GM12872 (cell line): ENCODE measurements at regions not wholly inside any gene's neighbourhood (a gene's known extent, or its start where the extent isn't known, plus 50 kb on each side); places are given as distances from the start of the nearest gene placed in this dataset.

ENCODE experiments used
- CTCF ChIP-seq: IDR thresholded peaks from 3 replicates; pipeline ENCODE4 v1.5.1; 2011; ENCODE audit warnings: low read depth, mild to moderate bottlenecking, low read length, moderate library complexity; ENCODE audit not compliant: insufficient read depth

GRCh38 chr6:99219788-99220187 lies 129.7 kb downstream of the FAXC start:
- peak; percentile 44; the same call in 1 of the 3 replicates for TF ChIP-seq CTCF

DNA sequence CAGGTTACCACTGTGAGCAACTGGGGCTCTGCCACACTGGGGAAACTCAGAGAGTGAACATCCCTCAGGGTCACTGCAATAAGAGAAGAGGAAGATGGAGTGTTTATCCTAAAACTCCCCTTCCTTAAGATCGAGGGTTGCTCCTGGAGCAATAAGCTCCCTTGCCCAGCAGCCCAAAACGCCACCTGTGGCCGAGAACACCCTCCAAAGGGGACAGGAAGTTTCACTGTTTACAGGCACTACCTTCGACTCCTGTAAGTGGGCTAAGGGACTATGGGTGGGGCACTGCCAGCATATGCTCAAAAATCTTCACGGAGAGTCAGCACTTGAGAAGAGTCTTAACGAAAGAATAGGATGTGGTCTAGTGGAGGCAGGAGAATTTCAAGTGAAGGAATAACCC lies 132.5 kb downstream of the FAXC start:
- TF ChIP-seq CTCF = no peak

DNA sequence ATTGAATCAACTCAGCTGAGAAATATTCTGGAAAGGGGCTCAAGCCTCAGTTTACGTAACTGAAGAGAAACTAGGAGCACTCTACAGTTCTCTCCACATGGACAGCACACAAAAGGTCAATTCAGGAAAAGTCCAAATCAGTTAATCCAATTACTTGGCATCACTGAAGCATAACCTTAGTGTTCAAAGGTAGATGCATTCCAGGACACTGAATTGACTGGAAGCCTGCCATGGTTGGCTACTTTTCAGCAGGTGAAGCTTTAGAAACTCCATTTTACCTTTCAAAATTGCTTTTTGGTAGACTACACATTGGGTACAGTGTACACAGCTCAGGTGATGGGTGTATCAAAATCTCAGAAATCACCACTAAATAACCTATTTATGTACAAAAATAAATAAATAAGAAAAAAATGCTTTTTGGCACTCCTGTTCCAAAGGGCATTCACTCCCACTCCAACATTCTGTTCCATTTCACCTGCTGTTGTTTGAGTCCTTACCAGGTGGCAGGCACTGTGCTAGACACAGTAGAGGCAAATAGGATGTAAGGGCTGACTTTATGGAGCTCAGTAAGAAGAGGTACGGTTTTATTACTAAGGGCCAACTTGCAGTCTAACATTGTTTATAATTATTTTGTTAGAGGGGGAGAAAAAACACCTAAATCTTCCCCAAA lies 153.4 kb downstream of the FAXC start:
- no peak for TF ChIP-seq CTCF

DNA sequence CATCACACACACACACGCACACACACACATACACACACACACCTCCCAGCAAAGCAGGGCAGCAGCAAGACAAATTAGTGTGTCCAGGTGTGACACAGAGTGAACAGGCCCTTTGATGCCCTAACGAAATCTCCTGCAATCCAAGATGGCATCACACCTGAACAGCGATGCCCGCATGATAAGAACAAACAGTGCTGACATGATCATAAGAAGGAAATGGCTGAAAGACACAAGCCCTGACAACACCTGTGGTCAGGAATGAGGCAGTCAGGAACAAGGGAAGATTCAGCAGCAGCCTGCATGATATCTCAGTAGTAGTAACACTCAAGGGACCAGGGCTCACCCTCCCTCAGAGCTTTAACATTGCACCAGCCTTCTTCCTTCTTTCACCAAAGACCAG lies 156.9 kb downstream of the FAXC start:
- no peak for TF ChIP-seq CTCF

DNA sequence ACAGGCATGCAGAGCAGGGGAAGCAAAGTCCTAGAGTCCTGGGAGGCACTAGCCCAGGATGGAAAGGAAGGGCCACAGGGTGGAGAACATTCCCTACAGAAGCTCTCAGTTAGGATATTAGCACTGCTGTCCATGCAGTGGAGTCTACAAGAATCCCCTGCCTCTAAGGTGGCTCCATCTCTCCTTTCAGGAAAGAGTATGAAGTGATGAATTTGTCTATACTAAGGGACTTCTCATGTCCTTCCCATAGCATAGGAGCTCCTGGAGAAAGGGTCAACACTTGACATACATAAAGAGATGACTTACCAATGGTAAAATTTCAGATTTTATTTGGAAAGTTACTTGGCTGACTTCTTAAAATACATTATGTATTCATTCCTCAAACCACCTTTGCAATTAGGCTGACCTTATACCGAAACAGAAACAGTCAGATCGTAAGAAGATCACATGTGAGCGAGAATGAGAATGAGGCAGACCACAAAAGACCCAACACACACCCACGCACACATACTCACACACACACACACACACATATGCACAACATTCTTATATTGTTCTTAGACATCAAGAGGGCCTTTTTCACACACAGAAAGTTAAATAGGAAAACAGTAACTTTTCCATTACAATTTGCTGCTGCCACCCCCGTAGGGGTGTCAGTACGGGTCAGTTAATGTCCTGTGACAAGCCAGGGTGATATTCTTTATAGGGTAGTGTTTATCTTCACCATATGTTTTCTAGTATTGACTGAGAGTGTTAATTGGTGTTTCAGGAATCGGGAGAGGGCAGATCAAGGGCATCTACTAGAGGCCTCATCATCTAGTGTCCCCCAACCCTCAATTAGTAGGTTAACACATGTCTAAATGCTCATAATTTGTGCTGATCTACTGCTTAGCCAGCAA lies 159.4 kb downstream of the FAXC start:
- TF ChIP-seq CTCF = no peak

DNA sequence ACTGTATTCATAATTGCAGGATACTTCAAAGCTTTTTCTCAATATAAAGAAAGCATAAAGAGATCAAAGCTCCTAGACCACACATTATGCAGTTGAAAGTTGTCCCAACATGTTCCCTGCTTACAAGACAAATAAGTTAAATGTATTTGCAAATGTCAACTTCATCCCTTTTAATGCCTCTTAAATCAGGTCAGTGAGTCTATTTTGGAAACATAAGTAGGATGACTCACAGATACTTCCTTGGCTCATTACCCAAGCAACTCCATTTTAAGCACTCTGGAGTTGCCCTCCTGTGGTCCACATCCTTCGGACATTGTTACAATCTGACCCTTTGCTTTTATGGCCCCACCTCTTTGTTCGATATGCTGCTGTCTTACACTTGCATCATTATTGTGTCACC lies 162.0 kb downstream of the FAXC start:
- no peak for TF ChIP-seq CTCF

- TF ChIP-seq CTCF = no peak
These were observed 163.1 kb downstream of the FAXC start for GRCh38 chr6:99186417-99186816.
